ENCODE measurements at regions not wholly inside any gene's neighbourhood (a gene's known extent, or its start where the extent isn't known, plus 50 kb on each side); places are given as distances from the start of the nearest gene placed in this dataset.
"Not testable (repeated sequence)": the region's sequence is repeated elsewhere in the genome, so short reads cannot be mapped to it uniquely, and the experiment has no call there.

DNA sequence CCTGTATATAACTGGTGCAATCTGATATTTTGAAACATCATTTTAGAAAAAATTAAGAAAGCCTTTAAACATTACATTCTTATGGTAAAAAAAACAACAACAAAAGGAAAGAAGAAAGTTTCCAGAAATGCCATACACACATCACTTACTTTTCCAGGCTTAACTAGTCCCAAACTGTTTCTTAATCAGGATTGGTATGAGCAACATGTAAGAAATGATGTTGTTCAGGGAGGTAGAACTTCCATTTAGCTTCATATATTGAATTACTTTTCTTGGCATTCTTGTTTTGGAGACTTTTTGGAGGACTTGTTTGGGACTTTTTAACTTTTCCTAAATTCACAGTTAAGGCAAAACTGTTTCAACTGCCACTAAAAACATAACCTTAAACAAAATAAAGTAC is 791.5 kb downstream of the METTL15 start:
- DNase-seq (ENCODE audit: low read depth) = no peak

DNA sequence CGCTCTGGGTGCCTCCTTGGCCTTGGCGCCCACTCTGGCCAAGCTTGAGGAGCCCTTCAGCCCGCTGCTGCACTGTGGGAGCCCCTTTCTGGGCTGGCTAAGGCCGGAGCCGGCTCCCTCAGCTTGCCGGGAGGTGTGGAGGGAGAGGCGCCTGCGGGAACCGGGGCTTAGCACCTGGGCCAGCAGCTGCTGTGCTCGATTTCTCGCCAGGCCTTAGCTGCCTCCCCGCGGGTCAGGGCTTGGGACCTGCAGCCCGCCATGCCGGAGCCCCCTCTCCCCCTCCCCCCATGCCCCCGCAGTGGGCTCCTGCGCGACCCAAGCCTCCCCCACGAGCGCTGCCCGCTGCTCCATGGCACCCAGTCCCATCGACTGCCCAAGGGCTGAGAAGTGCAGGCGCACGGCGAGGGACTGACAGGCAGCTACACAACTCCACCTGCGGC is 782.4 kb downstream of the METTL15 start:
- not testable (repeated sequence) for DNase-seq (ENCODE audit: low read depth)

DNA sequence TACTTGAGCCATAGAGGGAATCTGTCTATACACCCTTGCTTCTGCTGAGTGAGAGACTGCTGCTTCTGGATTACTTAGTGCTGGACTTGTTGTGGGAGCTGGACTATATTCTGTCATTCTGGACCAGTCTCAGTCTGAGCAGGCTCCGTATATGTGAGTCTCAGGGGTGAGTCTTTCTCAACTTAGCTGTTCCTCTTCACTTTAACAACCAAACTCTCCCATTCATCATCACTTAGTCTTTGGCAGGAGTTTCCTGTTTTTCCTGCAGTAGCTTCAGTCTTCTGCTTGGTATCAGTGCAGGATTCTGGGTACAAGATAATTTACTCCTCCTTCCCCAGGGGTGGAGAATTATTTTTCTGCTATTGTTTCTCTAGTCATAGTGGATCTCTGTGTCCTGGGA is 779.5 kb downstream of the METTL15 start:
- no peak for DNase-seq (ENCODE audit: low read depth)

DNA sequence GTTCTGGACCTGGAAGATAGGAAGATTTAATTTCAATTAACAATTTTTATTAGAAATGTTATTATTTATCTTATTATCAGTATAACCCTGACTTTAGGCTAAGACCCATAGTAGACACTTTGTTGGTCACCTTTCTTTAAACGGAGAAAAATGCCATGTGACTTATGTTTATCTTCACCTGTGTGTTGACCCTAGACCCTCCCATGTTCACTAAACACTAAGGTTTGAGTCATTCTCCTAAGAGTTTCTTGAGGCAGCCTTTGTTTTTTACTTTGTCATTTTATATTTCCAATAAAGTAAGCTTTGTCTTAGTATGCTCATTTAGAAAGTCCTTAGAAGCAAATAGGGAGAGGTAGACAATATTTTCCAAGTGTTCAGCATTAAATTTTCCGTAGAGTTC is 771.7 kb downstream of the METTL15 start:
- no peak for DNase-seq (ENCODE audit: low read depth)

DNA sequence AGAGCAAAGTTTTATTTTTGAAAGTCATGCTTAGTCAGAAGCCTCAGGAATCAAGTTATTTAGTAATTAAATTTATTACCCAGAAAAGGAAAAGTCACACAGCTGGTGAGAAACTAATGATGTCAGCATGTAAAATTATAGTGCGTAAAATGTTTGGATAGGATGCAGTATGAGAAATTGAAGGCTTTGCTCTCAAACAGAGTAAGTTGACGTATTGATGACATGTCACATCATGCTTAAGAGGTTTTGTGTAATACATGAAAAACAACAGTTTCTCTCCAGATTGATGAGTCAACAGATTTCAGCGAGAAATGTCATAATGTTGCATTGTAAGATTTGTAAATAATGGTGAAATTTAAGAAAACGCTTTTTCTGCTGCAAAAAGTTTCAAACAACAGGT is 769.8 kb downstream of the METTL15 start:
- peak; percentile 40 for DNase-seq (ENCODE audit: low read depth)

DNA sequence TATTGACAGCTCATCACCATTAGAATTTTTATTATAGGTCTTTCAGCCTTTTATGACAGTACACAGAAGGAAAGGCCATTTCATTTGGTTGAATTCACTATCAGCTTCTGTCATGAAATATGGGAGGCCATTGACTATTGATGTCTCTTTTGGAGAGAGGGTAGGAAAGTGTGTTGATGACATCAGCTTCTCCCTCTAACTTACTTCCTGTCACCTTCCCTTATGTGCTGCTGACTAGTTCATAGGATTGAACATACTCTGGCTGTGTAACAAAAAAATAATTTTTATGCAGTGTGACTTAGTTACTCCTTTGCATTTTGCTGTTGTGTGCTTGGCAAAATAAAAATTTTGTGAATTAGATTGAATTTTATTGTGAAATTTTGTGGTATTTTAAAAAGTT is 769.2 kb downstream of the METTL15 start:
- no peak for DNase-seq (ENCODE audit: low read depth)

DNA sequence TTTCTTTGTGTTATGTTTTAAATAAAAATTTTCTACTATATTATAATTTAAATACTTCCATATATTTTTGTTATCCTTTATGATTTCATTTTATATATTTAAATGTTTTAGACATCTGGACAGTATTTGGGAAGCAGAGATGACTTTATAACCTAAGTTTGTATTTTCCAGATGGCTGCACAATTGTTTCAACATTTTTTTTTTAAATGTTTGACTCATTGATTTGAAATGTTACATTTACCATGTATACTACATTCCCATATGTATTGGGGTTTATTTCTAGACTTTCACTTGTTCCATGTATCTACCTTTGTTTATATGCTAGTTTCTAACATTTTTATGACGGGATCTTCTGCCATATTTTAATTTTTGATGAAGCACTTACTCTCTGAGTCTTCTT is 766.5 kb downstream of the METTL15 start:
- no peak for DNase-seq (ENCODE audit: low read depth)

DNA sequence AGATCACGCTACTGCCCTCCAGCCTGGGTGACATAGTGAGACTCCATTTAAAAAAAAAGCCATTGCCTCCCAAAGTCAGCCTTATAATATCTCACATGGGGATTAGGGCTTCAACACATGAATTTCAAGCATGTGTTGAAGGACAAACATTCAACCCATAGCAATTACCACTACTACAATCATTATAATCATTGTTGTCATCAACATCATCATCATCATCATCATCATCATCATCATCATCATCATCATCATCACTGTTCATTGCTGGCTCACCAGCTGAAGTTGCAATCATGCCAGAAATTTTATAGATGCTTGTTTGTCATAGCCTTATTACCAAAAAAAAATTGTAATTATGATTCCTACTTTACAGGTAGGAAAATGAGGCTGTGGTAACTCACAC is 762.9 kb downstream of the METTL15 start:
- no peak for DNase-seq (ENCODE audit: low read depth)

DNA sequence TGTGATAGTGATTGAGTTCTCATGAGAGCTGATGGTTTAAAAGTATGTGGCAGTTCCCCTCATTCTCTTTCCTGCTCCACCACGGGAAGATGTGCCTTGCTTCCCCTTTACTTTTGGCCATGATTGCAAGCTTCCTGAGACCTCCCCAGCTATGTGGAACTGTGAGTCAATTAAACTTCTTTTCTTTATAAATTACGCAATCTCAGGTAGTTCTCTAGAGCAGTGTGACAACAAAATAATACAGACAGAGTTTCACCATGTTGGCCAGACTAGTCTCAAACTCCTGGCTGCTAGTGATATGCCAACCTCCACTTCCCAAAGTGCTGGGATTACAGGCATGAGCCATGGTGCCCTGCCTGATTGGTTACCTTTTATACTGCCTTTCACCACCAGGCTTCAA is 755.2 kb downstream of the METTL15 start:
- no peak for DNase-seq (ENCODE audit: low read depth)

DNA sequence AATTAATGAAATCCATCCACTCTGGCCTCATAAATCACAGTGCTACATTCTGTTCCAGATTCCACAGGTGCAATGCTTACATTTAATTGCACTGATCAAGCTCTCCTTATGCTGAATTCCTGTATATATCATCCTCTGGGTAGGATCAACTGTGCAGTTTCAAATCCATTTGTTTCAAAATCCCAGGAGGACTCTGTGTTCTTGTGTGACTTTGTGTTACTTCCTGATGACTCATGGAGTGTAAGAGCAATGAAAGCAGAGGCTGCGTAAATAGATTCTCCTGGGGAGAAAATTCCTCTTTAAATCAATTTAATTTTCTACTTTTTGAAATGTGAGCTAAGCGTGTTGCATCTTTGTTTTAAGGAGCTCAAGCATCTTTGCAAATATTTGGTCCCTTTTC is 752.7 kb downstream of the METTL15 start:
- DNase-seq (ENCODE audit: low read depth) = no peak

DNA sequence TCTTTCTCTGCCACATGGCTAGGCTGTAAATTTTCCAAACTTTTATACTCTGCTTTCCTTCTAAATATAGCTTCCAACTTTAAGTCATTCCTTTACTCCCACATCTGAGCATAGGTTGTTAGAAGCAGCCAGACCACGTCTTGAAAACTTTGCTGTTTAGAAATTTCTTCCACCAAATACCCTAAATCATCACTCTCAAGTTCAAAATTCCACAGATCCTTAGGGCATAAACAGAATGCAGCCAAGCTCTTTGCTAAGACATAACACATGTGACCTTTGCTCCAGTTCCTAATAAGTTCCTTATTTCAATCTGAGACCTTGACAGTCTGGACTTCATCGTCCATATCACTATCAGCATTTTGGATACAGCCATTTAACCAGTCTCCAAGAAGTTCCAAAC is 749.9 kb downstream of the METTL15 start:
- no peak for DNase-seq (ENCODE audit: low read depth)

DNA sequence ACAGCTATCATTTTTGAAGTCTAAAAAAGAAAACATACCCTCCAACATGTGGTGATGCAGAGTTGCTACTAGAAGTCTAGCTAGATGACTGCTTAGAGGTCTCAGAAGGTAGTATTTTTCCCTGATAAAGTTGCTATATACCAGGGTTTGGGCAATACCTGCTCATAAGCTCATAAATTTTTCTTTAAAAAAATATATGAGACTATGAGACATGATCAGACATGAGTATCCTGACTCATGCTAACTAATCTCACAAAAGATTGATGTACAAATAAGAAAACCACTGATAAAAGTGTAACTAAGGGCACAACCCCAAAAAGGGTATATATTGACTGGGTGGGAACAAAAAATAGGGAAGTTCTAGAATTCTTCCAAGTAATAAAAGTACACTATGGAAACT is 740.9 kb downstream of the METTL15 start:
- no peak for DNase-seq (ENCODE audit: low read depth)

DNA sequence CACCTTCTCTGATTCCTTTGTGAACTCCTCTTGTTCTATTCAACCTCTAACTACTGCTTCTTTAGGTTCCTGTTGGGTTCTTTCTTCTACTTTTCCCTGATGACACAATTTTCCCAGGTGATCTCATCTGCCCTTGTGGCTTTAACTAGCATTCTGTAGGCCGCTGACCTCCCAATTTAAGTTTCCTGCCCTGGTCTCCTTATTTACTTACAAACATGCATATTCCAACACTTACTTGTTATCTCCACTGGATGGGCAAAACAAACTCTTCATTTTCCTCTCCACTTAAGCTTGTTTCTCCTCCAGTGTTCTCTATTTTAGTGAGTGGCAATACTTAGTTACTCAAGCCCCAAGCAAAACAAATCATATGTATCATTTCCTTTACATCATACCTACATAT is 734.5 kb downstream of the METTL15 start:
- no peak for DNase-seq (ENCODE audit: low read depth)

DNA sequence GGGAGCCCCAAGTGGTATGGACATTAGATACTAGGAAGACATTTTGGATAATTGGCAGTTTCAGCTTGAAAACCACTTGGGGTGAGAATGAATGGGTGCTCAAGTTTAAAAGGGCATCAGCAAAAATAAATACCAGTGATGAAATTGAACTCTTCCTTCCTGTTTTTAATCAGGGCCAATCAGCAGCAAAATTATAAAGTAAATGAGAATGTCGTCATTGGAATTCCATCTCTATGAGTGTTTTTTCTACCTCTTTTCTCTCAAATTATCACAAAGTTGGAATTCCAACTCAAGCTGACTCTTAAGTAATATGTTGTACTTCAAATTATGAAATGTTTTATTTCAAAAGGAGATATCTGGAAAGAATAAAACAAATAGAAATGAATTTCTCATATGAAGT is 730.6 kb downstream of the METTL15 start:
- DNase-seq (ENCODE audit: low read depth) = no peak

DNA sequence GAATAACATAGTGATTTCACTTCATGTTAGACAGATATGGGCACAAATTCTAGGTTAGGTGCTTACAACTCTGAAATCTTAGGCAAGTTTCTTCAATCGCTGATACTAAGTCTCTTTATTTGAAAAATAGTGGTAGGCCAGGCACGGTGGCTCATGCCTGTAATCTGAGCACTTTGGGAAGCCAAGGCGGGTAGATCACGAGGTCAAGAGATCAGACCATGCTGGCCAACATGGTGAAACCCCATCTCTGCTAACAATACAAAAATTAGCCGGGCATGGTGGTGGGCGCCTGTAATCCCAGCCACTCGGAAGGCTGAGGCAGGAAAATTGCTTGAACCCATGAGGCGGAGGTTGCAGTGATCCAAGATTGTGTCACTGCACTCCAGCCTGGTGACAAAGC is 729.4 kb downstream of the METTL15 start:
- no peak for DNase-seq (ENCODE audit: low read depth)

DNA sequence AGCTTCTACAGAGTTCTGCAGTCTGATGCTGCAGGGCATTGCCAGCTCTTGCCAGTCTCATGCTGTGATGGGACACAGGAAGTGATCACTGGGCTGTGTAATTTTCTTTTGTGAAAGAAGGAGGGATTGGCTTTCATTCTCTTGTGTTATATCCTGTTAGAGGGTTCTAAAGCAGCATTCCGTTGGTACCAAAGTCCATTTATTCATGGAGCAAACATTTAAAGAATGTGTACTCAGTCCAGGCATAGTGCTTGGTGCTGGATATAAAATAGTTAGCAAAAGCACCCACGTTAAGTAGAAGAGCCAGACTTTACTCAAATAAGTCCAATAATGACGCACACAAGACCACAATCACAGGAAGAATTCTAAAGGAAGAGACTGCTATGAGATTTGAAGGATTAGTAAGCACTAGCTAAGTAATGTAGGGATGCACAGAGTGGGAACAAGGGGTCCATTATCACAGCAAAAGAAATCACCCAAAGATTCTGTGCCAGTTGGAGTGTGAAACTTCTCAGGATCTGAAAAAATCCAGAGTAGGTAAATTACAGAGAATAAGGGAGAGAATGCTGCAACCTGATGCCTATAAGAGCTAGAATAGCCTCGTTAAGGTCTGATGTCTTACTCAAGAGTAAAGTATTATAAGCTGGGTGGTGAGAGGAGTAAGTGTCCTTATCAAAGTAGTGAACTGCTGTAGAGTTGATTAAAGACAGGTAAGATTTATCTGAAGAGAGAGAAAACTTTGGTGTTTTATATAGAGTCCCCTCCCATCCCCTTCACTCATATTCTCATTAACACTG is 728.3 kb downstream of the METTL15 start:
- peak; percentile 98 for DNase-seq (ENCODE audit: low read depth)

DNA sequence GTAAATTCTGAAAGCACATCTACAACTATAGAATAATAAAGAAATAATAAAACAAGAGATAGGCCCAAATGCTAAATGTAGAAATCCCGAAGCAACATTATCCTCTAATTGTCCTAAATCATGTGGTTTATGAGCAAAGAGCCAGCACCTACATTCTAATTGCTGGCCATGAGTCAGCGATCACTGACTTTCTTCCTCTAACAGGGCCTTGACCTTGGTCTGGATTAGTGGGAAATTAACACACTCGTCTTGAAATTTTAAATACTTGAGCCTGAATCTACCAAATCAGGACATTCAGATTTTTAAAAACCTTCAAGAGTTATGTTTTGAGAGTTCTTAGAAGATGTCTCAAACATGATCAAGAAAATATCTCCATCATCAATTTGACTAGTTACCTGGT is 727.6 kb downstream of the METTL15 start:
- peak; percentile 33 for DNase-seq (ENCODE audit: low read depth)

DNA sequence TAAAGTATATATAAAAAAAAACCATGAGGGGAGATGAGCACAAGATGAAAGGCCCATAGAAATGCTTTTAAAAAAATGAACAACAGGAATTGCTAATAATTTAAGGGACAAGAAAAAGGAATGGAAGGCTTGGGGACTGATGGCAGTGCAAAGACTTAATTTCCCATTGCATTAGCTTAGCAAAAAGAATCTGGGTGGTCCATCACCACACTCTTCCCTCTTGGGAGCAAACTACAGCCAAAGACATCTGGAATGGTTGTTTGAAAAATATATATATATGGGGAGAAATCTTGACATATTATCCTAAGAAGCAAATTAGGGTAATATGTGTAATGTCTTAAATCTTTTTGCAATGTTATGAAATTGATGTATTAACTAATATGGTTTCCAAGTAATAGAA is 727.1 kb downstream of the METTL15 start:
- no peak for DNase-seq (ENCODE audit: low read depth)

DNA sequence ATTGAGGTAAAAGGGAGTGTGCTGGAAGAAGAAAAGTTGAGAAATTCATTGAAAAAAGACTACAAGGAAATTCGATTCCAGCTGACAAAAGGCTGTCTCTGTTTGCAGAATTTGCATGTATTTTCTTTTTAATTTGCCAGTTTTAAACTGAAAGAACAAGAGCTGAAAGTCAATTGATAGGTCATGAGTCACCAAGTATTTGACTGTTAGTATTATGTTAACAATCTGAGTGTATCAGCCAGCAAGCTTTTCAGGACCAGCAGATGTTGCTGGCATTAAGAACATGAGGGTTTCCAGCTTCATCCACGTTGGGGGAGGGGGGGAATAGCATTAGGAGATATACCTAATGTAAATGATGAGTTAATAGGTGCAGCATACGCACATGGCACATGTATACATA is 726.7 kb downstream of the METTL15 start:
- DNase-seq (ENCODE audit: low read depth) = peak; percentile 49

DNA sequence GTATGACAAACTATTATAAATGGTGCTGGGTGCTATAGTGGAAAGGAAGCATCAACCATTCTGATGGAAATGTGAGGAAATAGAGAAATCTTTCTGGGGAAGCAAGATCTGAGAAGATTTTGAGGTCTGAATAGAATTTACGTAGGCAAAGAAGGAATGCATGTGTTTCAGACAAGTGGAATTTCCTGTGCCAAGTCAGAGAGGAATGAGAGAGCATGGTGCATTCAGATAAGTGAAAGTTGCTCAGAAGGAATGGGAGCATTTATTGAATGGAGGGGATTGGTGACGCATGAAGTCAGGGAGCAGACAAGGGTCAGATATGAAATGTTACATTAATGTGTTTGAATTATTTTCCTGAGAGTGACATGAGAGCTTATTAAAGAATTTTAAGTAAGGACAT is 725.5 kb downstream of the METTL15 start:
- DNase-seq (ENCODE audit: low read depth) = peak; percentile 84

DNA sequence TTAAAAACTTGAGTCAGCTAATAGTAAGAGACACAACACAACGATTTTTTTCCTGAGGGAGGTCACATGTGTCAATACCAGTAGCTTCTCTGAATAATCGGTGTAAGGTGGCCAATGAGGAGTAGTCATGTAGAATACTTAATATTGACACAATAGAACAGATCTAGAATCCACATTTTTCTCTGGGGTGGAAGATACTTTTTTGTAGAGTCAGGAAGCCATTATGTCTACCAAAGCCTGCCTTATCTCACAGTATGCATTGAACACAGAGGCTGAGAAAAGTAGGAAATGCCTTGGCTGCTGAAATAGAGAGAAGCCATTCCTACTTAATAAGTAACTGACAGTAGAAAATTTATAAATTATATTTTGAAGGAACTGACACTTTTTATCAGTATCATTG is 725.0 kb downstream of the METTL15 start:
- no peak for DNase-seq (ENCODE audit: low read depth)

DNA sequence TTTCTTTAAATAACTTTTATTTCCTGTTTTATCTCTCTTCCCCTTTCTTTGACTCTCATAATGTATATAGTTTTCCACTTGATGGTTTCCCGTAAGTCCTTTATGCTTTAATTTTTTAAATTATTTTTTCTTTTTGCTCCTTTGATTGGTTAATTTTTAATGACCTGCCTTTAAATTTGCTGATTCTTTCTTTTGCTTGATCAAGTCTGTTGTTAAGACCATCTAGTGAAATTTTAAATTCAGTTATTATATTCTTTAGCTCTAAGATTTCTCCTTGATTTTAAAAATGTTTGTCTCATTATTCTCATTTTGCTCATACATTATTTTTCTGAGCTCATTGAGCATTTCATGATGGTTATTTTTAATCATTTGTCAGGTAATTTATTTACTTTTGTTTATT is 718.6 kb downstream of the METTL15 start:
- no peak for DNase-seq (ENCODE audit: low read depth)

DNA sequence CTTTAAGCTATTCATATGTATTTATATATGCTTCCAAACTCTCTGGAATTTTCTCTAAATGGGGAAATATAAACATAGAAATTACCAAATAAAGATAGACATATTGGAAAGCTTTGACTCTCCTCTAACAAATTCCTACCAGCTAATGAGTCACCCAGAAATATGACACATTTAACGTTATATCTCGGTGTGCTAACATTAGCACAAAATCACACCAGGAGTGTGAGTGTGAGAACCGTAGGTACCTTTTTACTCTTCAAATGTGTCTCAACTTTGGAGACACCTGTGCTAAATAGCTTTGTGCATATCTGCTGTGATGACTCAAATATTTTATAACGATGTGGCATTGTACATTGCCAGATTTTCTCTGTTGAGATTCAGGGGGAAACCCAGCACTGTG is 714.4 kb downstream of the METTL15 start:
- DNase-seq (ENCODE audit: low read depth) = no peak

DNA sequence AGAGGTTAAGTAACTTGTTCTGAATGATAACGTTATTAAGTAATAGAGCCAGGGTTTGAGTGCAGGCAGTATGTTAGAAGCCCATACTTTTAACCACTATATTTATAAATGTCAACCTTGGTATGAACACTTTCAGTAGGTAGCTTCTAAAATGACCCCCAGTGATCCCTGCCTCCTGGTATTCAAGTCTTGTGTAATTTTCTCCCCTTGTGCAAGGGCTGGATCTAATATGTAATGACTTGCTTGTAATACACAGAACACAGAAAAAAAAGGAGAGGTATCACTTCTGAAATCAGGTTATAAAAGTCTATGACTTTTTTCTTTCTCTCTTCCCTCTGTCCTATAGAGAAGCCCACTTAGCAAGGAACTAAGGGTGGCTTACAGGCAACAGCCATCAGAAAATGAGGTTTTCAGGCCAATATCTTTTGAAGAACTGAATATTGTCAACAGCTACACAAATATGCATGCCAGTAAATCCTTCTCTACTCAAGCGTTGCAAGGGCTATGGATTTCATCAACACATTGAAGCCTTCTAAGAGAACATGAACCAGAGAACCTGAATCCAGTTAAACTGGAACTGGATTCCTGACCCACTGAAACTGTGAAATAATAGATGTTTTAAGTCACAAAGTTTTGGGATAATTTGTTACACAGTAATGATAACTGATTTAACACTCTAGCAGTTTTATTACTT is 712.3 kb downstream of the METTL15 start:
- no peak for DNase-seq (ENCODE audit: low read depth)
